ENCODE measurements at regions not wholly inside any gene's neighbourhood (a gene's known extent, or its start where the extent isn't known, plus 50 kb on each side); places are given as distances from the start of the nearest gene placed in this dataset.

GRCh38 chrX:147626605-147627004 is 285.1 kb upstream of the FMR1 start:
- Histone ChIP-seq H3K4me1 (no peaks in the 10 kb centered on the region), H3K27me3 (no peaks in the 10 kb centered on the region), H3K4me3 (no peak overlapping the region), H3K9me3 (no peaks in the 10 kb centered on the region), H3K36me3 (no peaks in the 10 kb centered on the region), H3K27ac (no peak overlapping the region)
- TF ChIP-seq POLR2AphosphoS5 (IDR thresholded peaks at IDR 0.05) (no peak), POLR2A (IDR thresholded peaks at IDR 0.05) (no peak), CTCF (IDR thresholded peaks at IDR 0.05) (no peak)
- intact Hi-C loops (cut with DNase I; ENCODE audit: low total_unique reads), result no loop called here
- no peak for DNase-seq (ENCODE audit: low spot score in 2 of 2)

- Histone ChIP-seq H3K4me3 (no peak overlapping the region), H3K36me3 (no peaks in the 10 kb centered on the region), H3K9me3 (no peaks in the 10 kb centered on the region), H3K27ac (no peak overlapping the region), H3K4me1 (no peaks in the 10 kb centered on the region), H3K27me3 (peaks cover 0 to 17% of the 10 kb centered on the region in 2 donors)
- no peak for TF ChIP-seq POLR2AphosphoS5 (IDR thresholded peaks at IDR 0.05)
- TF ChIP-seq CTCF (IDR thresholded peaks at IDR 0.05), result no peak
- intact Hi-C loops (cut with DNase I; ENCODE audit: low total_unique reads), result no loop called here
- no peak for DNase-seq (ENCODE audit: low spot score in 2 of 2)
Observed at GRCh38 chrX:147635186-147635585, 276.5 kb upstream of the FMR1 start.

- Histone ChIP-seq H3K4me1 (no peaks in the 10 kb centered on the region), H3K27ac (no peak overlapping the region), H3K36me3 (no peaks in the 10 kb centered on the region), H3K4me3 (no peak overlapping the region), H3K9me3 (no peaks in the 10 kb centered on the region), H3K27me3 (peaks cover 0 to 25% of the 10 kb centered on the region in 2 donors)
- no peak for DNase-seq (ENCODE audit: low spot score in 2 of 2)
- TF ChIP-seq POLR2AphosphoS5 (IDR thresholded peaks at IDR 0.05), result no peak
- TF ChIP-seq CTCF (IDR thresholded peaks at IDR 0.05), result no peak
- TF ChIP-seq POLR2A (IDR thresholded peaks at IDR 0.05), result no peak
- intact Hi-C loops (cut with DNase I; ENCODE audit: low total_unique reads), result no loop called here
Observed at GRCh38 chrX:147637190-147637589, 274.5 kb upstream of the FMR1 start.

- no peak overlapping the region for H3K27ac ChIP-seq
- no peaks in the 10 kb centered on the region for H3K36me3 ChIP-seq
- no peak overlapping the region for H3K4me3 ChIP-seq
- no peaks in the 10 kb centered on the region for H3K4me1 ChIP-seq
- H3K9me3 ChIP-seq, result peaks cover 0 to 8% of the 10 kb centered on the region in 2 donors
- intact Hi-C loops (cut with DNase I; ENCODE audit: low total_unique reads), result no loop called here
- TF ChIP-seq CTCF (IDR thresholded peaks at IDR 0.05) (no peak), POLR2A (IDR thresholded peaks at IDR 0.05) (no peak), POLR2AphosphoS5 (IDR thresholded peaks at IDR 0.05) (no peak)
- no peaks in the 10 kb centered on the region for H3K27me3 ChIP-seq
- no peak for DNase-seq (ENCODE audit: low spot score in 2 of 2)
Observed at GRCh38 chrX:147646949-147647723, 264.6 kb upstream of the FMR1 start.

GRCh38 chrX:147675819-147676218 is 235.9 kb upstream of the FMR1 start:
- intact Hi-C loops (cut with DNase I; ENCODE audit: low total_unique reads), result no loop called here
- TF ChIP-seq CTCF (IDR thresholded peaks at IDR 0.05) (no peak), POLR2AphosphoS5 (IDR thresholded peaks at IDR 0.05) (no peak), POLR2A (IDR thresholded peaks at IDR 0.05) (no peak)

More at GRCh38 chrX:147675819-147676218, 235.9 kb upstream of the FMR1 start:
- Histone ChIP-seq H3K4me1 (no peaks in the 10 kb centered on the region), H3K9me3 (no peaks in the 10 kb centered on the region), H3K27me3 (no peaks in the 10 kb centered on the region), H3K4me3 (no peak overlapping the region), H3K27ac (no peak overlapping the region), H3K36me3 (no peaks in the 10 kb centered on the region)
- no peak for DNase-seq (ENCODE audit: low spot score in 2 of 2)

Data from breast epithelium (tissue), 4 donors.